GM19467 (cell line): ENCODE measurements at regions not wholly inside any gene's neighbourhood (a gene's known extent, or its start where the extent isn't known, plus 50 kb on each side); places are given as distances from the start of the nearest gene placed in this dataset.
"Not testable (repeated sequence)": the region's sequence is repeated elsewhere in the genome, so short reads cannot be mapped to it uniquely, and the experiment has no call there.

Source experiments
- ATAC-seq: cut with Tn5 transposase; IDR thresholded peaks from one replicate; pipeline ENCODE4 v1.9.1; 2021; ENCODE audit warnings: mild to moderate bottlenecking, moderate library complexity; ENCODE audit not compliant: unreplicated experiment

DNA sequence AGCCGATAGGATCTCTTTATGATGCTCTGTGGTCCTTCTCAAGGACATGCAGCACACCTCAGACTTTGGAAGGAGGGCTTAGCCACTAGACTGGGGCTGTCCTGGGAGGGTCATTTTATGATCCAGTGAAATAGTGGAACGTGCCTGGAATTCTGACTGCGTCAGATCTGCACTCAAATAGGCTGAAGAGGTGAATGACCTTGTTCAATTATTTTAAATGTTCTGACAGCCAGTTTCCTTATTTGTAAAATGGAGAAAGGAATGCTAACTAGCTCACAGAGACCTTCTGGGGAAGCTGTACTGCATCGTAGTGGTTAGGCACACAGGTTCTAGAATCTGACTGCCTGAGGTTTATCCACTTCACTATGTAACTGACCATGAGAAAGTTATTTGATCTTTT lies 587.5 kb downstream of the MAFB start:
- ATAC-seq = no peak

DNA sequence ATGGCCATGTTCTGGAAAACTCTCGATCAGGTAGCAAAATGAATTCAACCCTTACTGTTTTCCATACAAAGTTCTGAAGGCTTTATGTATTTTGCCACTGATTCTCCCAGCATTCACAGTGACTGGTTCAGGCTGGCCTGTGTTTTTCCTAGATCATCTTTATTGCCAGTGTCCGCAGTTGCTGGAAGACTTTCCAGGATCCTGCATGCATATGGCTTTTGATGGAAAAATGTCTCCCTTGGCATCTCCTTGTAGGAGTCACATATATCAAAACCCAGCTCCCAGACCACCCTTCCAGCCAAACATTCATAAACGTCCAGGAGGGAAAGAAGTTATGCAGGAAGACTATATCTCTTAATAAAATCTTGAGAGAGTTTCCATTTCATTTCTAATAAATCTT lies 588.8 kb downstream of the MAFB start:
- ATAC-seq = no peak

DNA sequence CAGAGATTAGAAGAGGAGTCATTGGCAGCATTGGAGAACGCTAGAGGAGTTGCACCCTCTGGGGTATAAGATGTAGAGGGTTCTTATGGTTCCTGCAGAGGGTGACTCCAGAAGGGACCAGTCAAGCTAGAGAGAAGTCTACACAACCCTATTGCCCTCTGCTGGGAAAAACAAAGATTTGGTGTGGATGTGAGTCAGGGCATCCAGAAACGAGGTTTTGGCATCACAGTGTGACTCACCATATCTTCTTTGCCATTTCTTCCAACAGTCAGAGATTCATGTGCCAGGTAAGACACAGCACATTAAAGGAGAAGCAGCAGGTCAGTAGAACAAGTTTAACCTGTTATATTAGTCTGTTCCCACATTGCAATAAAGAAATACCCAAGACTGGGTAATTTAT lies 598.8 kb downstream of the MAFB start:
- no peak for ATAC-seq

DNA sequence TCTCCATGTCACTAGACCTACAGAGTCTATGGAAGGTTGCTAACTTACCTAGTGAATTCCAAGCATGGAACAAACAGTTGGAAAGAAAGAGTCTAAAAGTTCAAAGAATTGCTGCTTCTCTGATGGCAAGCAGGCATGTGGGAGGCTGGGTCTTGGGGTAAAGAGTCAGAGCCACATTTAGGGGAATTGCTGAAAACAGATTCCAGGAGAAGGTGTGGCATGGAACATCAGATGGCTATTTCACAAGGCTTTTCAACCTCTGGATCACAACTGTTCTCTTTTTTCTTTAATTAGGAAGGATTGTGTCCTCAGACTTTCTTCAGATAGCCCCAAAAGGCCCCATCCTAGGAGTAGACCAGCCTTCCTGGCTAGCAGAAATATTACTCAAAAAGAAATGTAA lies 601.5 kb downstream of the MAFB start:
- ATAC-seq = no peak

DNA sequence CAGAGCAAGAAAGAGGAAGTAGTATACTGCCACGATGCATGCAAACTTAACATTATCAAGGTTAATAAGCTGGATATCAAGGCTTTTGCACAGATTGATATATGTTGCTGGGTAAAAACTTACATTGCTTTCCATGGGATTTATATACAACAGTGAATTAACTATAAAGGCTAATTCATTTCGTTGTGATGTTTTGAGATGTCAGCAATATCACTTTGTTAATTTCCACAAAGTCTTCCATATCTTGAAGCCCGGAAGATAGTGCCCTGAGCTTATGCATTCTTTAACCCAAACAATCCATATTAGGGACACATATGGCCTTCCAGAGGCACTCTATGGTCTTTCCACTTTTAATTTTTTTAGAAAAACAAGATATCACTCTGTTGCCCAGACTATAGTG lies 603.5 kb downstream of the MAFB start:
- no peak for ATAC-seq

DNA sequence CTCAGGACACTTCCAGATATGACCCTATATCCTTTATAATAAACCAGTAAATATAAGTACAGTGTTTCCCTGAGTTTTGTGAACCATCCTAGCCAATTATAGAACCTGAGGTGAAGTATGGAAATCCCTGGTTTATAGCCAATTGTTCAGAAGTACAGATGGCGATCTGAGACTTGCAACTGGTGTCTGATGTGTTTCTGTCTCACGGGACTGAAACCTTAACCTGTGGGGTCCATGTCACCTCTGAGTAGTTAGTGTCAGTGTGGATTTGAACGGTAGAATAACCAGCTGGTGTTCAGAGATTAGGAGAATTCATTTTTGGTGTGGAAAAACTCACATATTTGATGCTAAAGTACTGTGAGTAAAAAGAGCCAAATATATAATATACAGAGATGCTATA lies 606.6 kb downstream of the MAFB start:
- ATAC-seq = no peak

DNA sequence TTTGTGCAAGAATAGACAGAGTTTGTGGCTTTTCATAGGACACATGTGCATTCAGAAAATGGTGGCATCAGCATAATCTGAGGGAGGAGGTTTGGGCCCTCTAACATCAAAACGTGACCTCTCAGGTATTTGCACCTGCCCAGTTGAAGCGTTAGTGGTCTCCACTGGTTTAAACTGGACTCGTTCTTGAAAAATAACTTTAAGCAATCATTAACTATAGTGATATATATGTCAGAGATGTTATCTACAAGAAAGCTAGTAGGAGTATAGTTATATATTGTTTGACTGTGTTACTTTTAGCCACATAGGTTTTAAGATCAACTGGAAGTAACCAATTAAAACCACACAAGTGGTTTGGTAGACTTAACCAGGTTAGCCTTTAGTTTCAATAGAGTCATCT lies 607.4 kb downstream of the MAFB start:
- no peak for ATAC-seq

DNA sequence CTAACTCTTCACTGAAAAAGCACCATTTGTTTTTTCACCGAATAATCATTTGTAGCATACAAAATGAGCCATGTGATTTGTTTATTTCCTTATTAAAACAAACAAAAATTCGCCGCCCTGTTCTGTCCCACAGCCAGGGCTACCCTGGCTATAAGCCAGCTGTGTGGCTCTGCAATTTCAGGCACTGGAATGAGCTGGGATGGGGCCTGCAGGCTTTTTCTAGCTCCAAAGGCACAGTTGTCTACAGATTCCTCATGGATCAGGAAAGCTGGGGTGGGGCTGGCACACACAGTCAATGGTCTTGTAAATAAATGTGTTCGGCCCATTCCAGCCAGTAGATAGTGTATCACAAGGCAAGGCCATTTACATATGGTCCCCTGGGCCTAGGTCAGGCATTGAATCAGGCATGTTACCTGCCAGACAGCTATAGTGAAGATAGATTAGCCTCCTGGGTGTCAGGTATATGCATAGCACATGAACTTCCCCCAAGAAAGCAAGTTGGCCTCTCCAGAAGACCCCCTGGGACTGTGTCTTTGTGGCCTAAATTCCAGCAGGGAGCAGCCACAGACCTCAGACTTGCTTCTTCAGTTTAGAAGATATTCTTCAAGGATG lies 608.9 kb downstream of the MAFB start:
- no peak for ATAC-seq

DNA sequence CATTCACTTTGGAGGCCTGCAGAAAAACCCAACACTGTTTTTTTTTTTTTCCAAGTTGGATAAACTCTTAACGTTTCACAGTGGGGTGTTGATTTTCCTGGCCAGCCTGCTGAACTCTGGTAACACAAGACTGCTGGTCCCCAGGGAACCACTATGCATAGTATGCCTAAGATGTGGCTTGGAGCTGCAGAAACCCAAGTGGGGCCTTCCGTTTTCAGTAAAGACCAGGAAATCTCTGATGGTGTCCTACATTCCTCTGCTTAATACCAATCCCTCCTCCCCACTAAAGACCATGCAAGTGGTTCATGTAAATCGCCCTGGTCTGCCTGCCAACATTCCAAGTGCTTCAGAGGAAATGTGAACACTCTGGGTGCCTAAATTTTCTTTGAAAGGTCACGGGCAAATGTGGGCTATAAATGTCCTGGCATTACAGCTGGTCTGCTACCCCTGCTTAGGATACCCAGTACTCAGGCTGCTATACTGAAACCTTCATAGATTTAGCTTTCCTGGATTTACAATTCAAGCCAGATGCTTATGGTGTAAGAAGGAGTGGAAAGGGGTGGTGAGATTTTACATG lies 615.4 kb downstream of the MAFB start:
- ATAC-seq = no peak

DNA sequence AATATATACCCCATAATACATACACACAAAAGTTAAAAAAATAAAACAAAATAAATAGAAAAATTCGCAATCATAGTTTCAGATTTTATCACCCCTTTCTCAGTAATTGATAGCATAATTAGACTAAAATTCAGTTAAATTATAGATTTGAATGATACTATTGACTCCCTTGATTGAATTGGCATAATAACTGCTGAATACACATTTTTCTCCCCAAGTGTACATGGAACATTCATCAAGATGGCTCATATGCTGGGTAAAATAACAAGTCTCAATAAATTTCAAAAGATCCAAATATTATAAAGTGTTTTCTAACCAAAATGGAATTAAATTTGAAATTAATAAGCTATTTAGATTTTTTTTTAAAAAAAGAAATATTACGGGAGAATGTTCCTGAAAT lies 616.1 kb downstream of the MAFB start:
- ATAC-seq = no peak

DNA sequence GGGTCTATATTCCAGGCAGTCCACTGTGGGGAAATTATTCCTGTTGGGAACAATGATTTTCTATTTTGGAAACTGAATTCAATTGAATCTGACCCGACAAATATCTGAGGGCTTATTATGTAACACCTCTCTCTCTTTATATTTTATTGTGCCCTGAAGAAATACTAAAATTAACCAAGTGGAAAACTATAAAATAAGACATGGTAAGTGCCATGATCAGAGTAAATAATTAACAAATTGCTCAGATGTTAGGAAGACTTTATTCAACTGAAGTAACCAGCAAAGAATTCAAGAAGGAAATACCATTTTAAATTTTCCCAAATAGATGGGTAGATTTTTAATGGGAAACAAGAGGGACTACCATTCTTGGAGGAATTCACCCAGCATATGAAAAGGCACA lies 632.9 kb downstream of the MAFB start:
- ATAC-seq = no peak

DNA sequence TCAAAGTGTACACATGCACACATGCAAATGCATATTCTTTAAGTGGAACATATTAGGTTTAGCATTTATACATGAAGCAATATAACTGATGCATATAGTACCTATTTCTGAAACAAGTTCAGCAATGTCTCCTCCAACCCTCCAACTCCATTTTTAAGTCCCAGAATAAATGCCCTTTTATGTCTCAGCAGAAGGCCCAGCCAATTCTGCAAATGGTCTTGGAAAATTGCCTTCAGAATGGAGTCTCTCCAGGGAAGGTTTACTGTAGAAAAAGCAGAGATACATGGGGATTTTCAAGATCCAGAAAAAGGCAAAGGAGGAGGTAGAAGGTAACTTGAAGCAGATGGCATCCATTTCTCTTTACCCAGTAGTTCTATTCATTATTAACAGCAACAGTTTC lies 633.3 kb downstream of the MAFB start:
- ATAC-seq = no peak

DNA sequence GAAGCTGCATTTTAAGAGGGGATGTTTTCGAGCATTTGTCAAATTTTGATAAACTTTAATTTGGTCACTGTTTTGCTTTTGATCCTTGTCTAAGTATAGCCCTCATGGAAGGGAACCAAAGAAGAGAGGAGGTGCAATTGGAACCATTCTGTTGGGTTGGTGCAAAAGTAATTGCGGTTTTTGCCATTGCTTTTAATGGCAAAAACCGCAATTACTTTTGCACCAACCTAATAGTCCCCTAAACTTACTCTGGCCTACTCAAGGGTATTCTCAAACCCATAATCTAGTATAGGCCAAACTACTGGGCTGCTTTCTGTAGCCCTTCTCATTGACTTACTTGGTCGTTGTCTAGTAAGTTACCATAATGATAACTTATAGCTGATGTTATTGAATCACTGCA lies 634.7 kb downstream of the MAFB start:
- ATAC-seq = no peak

DNA sequence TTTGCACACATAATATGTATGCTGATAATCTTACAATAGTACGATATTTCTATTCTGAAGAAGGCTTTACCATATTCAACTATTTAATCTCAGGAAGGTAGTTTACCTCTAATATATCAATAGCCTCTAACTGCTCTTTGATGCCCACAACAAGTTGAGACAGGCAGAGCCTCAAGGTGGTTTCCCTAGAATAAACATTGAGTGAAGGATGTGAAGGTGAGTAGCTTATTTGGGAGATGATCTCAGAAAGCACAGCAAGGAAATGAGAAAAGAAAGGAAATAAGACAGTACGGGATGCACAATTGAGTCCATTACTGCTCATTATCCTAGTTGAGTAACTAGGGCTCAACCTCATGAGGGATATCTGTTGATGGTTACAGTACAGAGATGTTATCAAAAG lies 638.4 kb downstream of the MAFB start:
- no peak for ATAC-seq

DNA sequence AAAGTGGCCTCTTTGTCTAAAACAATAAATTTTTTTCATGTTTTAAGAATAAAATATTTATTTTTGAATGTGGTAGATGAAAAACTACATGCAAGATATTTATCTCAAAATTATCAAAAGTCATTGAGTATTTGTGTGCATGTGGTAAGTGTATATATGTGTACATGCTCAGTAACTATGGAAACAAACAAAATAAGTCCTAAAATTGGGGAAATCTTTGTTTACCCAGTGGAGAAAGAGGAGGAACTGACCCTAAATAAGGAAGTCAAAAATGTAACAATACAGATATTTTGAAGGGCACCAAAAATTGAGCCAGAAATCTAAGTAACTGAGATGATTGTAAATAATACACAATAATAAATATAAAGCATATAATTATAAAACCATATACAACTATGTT lies 639.2 kb downstream of the MAFB start:
- no peak for ATAC-seq

DNA sequence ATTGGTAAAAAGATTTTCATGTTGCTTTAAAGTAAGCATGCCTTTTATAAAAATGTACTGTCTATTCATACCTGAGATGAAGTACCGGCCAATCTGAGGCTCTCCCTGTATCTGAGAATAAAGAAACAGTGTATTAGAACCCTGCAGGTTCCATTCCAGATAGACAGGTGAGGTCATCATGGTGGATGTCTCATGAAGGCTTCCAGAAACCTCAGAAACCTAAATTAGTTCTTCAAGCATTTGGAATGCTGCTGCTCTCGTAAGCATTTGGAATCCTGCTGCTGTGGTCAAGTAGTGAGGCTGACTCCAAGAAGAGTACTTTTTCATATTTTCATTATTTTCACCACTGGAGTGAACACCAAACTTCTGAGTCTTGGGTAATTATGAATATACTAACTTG lies 642.3 kb downstream of the MAFB start:
- no peak for ATAC-seq

DNA sequence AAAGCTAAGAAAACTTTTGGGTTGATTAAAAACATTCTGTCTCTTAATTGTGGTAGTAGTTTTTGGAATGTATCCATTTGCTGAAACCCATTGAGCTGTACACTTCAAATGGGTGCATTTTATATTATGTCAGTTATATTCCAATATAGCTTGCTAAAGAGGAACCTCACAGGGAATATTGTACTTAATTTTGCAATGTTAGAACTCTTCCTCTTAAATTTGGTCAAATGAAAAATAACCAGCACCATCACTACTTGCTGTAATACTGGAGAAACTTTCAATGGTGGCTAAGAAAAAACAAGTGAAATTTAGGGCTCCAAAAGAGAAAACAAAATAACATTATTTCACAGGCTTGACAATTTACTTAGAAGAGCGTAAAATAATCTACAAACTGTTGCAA lies 651.5 kb downstream of the MAFB start:
- no peak for ATAC-seq

DNA sequence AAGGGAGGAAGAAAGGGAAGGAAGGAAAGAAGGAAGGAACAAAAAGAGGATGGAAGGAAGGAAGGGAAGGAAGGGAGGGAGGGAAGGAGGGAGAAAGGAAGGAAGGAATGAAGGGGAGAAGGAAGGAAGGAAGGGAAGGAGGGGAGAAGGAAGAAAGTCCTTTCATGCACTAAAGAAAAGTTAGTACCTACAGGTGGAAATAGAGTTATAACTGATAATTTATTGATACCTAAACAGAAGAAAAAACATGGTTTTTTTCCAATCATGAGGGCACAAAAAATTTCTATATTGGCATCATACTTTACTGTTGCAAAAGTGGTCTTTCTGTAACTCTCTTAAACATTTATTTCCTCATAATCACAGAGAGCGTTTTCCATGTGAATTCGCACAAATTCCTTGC lies 659.4 kb downstream of the MAFB start:
- no peak for ATAC-seq

DNA sequence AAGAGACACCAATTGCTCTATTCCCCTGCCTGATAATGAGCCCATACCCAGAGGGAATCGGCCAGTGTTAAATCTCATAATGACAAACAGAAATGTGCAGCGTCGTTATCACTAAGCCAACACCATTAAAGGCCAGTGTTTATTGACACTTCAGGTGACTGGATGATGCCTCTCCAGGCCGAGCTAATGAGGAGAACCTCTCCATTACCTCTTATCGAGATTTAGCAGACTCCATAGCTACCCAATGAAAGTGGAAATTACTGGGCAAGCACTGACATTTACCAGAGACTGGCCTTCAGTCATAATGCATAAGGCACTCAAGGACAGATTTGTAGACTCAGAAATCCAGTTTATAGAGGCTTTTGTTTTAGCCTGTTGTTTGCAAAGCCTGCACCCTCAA lies 669.5 kb downstream of the MAFB start:
- no peak for ATAC-seq

DNA sequence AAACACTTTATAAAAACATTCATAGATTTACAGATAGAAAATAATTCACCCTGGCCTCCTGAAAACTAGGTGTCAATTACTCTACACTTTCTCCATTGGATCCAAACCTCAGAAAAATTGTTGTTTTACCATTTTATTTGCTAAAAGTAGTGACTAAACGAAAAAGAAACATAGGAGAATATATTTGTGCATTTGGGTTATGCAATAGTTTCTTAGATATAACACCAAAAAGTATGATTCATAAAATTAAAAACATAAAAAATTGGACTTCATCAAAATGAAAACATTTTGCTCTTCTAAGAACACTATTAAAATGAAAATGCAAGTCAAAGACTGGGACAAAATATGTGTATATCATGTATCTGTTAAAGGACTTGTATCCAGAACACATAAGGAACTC lies 671.3 kb downstream of the MAFB start:
- ATAC-seq = no peak

DNA sequence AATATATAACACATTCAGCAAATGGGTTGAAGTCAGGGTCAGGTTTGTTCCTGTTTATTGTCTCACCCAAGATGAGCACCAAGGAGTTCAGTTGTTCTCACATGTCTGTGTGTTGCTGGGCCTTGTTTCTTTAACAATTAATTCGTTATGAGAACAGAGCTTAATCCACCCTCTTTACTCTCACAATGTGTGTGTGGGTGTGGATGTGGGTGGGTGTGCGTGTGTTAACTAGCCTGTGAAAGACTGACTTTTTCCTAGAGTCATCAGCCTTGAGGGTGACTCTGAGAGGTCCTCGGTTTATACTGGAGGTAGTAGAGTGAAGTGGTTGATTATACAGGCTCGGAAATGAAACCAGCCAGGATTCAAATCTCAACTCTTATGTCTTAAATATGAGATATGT lies 672.1 kb downstream of the MAFB start:
- no peak for ATAC-seq

DNA sequence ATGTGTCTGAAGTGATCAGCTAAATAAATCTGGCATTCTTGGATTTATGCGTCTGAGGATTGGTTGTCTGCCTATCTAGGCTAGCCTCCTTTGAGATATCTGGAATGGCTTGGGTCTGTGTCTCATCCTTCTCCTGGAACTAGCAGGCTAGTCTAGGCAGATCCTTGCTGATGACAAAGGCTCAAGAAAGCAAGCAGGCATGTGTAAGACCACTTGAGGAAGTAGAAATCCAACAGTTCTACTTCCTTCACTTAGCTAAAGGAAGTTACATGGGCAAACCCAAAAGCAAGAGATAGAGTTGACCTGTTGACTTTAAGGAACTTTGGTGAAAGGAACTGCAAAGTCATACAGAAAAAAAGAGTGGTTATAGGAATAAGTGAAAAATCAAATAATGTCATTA lies 672.6 kb downstream of the MAFB start:
- ATAC-seq = no peak

DNA sequence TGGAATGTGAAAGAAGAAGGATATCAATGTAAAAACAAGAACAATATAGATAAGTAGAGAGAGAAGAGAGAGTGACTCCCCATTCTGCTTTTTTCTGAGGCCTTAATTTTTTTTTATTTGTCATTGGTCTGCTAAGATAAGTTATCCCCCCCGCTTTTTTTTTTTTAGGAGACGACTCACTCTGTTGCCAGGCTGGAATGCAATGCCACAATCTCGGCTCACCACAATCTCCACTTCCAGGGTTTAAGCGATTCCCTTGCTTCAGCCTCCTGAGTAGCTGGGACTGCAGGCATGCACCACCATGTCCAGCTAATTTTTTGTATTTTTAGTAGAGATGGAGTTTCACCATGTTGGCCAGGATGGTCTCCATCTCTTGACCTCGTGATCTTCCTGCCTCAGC lies 677.0 kb downstream of the MAFB start:
- not testable (repeated sequence) for ATAC-seq
